Stimulated activated CD4-positive, alpha-beta T cell treated with anti-CD3 and anti-CD28 coated beads, Interleukin-12 subunit alpha, Interleukin-12 subunit beta, amount 100 ng/mL, for 4 hours (primary cell): ENCODE measurements at regions not wholly inside any gene's neighbourhood (a gene's known extent, or its start where the extent isn't known, plus 50 kb on each side); places are given as distances from the start of the nearest gene placed in this dataset.

Experiments
- DNase-seq: peaks from one replicate; pipeline ENCODE4 v3.0.0-alpha.2; 2020

- DNase-seq: no peak
Measured at GRCh38 chr6:139839506-139840156, 465.2 kb upstream of the CITED2 start.

- no peak for DNase-seq
Measured at GRCh38 chr6:139834232-139834631, 459.8 kb upstream of the CITED2 start.

GRCh38 chr6:139833592-139833991, 459.1 kb upstream of the CITED2 start:
- no peak for DNase-seq

- DNase-seq: no peak
Measured at GRCh38 chr6:139832493-139833305, 458.3 kb upstream of the CITED2 start.

- no peak for DNase-seq
Measured at GRCh38 chr6:139829576-139829975, 455.1 kb upstream of the CITED2 start.

- DNase-seq: no peak
Measured at GRCh38 chr6:139828751-139829519, 454.5 kb upstream of the CITED2 start.

- DNase-seq: no peak
Measured at GRCh38 chr6:139825935-139826374, 451.5 kb upstream of the CITED2 start.

- no peak for DNase-seq
Measured at GRCh38 chr6:139824864-139825263, 450.4 kb upstream of the CITED2 start.

GRCh38 chr6:139823808-139824126, 449.3 kb upstream of the CITED2 start:
- no peak for DNase-seq

- no peak for DNase-seq
Measured at GRCh38 chr6:139823099-139823807, 448.8 kb upstream of the CITED2 start.

- no peak for DNase-seq
Measured at GRCh38 chr6:139821676-139822223, 447.3 kb upstream of the CITED2 start.

- DNase-seq: no peak
Measured at GRCh38 chr6:139820210-139820609, 445.8 kb upstream of the CITED2 start.

- no peak for DNase-seq
Measured at GRCh38 chr6:139819776-139820175, 445.3 kb upstream of the CITED2 start.

GRCh38 chr6:139812939-139813338, 438.5 kb upstream of the CITED2 start:
- no peak for DNase-seq

- DNase-seq: no peak
Measured at GRCh38 chr6:139801571-139802321, 427.3 kb upstream of the CITED2 start.

GRCh38 chr6:139800837-139801236, 426.4 kb upstream of the CITED2 start:
- no peak for DNase-seq

- DNase-seq: no peak
Measured at GRCh38 chr6:139790527-139790926, 416.1 kb upstream of the CITED2 start.

GRCh38 chr6:139784222-139784769, 409.8 kb upstream of the CITED2 start:
- DNase-seq: no peak

GRCh38 chr6:139779988-139780774, 405.7 kb upstream of the CITED2 start:
- DNase-seq: no peak

GRCh38 chr6:139778688-139779087, 404.2 kb upstream of the CITED2 start:
- DNase-seq: no peak

- DNase-seq: no peak
Measured at GRCh38 chr6:139778106-139778505, 403.7 kb upstream of the CITED2 start.
